OCI-LY1 (cell line): ENCODE measurements at regions not wholly inside any gene's neighbourhood (a gene's known extent, or its start where the extent isn't known, plus 50 kb on each side); places are given as distances from the start of the nearest gene placed in this dataset.

ENCODE experiments used
- H2AFZ ChIP-seq: fragments of 200-600 bp; sonication (generic), shearing (Covaris generic); 2 replicates; pipeline ENCODE4 v1.6.0; 2014; ENCODE audit warnings: antibody characterized with exemption, mild to moderate bottlenecking, low read length
- H3F3A ChIP-seq: fragments of 200-600 bp; sonication (generic), shearing (Covaris generic); 2 replicates; pipeline ENCODE4 v1.6.0; 2014; ENCODE audit warnings: mild to moderate bottlenecking, antibody characterized with exemption, low read length, moderate library complexity; ENCODE audit not compliant: insufficient read depth
- H3K27ac ChIP-seq: fragments of 200-600 bp; sonication (generic); 2 replicates; pipeline ENCODE4 v1.5.1; 2014; ENCODE audit warnings: low read length, mixed run types, mild to moderate bottlenecking, low read depth; ENCODE audit not compliant: poor library complexity, severe bottlenecking
- H3K27me3 ChIP-seq: fragments of 200-600 bp; sonication (generic); 2 replicates; pipeline ENCODE4 v1.6.0; 2014; ENCODE audit warnings: antibody characterized with exemption, mild to moderate bottlenecking, low read length, moderate library complexity; ENCODE audit not compliant: insufficient read depth
- H3K36me3 ChIP-seq: fragments of 200-600 bp; sonication (generic); 2 replicates; pipeline ENCODE4 v1.6.1; 2014; ENCODE audit warnings: mild to moderate bottlenecking, antibody characterized with exemption, low read length, moderate library complexity, mixed read lengths; ENCODE audit not compliant: insufficient read depth
- H3K4me1 ChIP-seq: fragments of 200-600 bp; sonication (generic); 2 replicates; pipeline ENCODE4 v1.5.1; 2014; ENCODE audit warnings: mild to moderate bottlenecking, low read length, moderate library complexity; ENCODE audit not compliant: insufficient read depth, severe bottlenecking
- H3K4me2 ChIP-seq: fragments of 200-600 bp; sonication (generic), shearing (Covaris generic); 2 replicates; pipeline ENCODE4 v1.6.1; 2014; ENCODE audit warnings: low read length
- H3K4me3 ChIP-seq: fragments of 200-600 bp; sonication (generic); 2 replicates; pipeline ENCODE4 v1.5.1; 2014; ENCODE audit warnings: low read length, low read depth, mild to moderate bottlenecking, mixed read lengths; ENCODE audit not compliant: poor library complexity, severe bottlenecking
- H3K79me2 ChIP-seq: fragments of 200-600 bp; shearing (Covaris generic); 2 replicates; pipeline ENCODE4 v1.6.1; 2016; ENCODE audit warnings: mixed run types, low read length, mixed read lengths; ENCODE audit not compliant: insufficient read depth
- H3K9ac ChIP-seq: fragments of 200-600 bp; sonication (generic), shearing (Covaris generic); 2 replicates; pipeline ENCODE4 v1.6.1; 2014; ENCODE audit warnings: mild to moderate bottlenecking, low read length, mixed read lengths
- H3K9me2 ChIP-seq: fragments of 200-600 bp; sonication (generic), shearing (Covaris generic); 2 replicates; pipeline ENCODE4 v1.6.1; 2014; ENCODE audit warnings: low read depth, mild to moderate bottlenecking, low read length, mixed read lengths
- H3K9me3 ChIP-seq: fragments of 200-600 bp; shearing (Covaris generic); 2 replicates; pipeline ENCODE4 v1.6.1; 2014; ENCODE audit warnings: low read length, mixed read lengths
- H4K20me1 ChIP-seq: fragments of 200-600 bp; sonication (generic), shearing (Covaris generic); 2 replicates; pipeline ENCODE4 v1.6.0; 2016; ENCODE audit warnings: mild to moderate bottlenecking, low read length; ENCODE audit not compliant: insufficient read depth
- EZH2 ChIP-seq: fragments of 200-600 bp; sonication (generic), shearing (Covaris generic); IDR thresholded peaks from 2 replicates; pipeline ENCODE4 v1.8.0; 2017; ENCODE audit warnings: borderline replicate concordance, mixed run types, mild to moderate bottlenecking, antibody characterized with exemption, low read length, moderate library complexity, mixed read lengths
- TF ChIP-seq, protein P1 (sequence below): fragments of 200-600 bp; sonication (generic), shearing (Covaris generic); IDR thresholded peaks from 2 replicates; pipeline ENCODE4 v1.5.1; 2017; ENCODE audit warnings: mild to moderate bottlenecking, antibody characterized with exemption, low read length, moderate library complexity, mixed read lengths

DNA sequence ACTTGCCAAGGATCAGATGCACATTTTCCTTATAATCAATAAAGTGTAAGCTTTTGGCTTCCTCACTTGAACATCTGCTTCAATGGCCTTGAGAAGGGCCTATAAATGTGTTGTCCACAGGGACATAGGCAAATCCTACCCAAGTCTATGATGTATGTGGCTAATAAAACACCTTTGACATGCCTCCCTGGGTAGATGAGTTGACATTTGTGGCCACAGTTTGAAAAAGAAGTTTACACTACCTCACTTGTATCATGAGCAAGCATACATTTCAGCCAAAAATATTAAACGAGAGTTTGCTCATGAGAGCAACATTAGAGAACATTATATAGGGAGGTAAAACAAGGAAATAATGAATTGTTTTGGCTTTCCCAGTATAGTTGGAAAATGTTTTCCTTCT is 1067.7 kb downstream of the C4orf33 start:
- H3K36me3 ChIP-seq: no peaks in the 10 kb centered on the region
- no peak overlapping the region for H3K9ac ChIP-seq
- H3K9me3 ChIP-seq: no peaks in the 10 kb centered on the region
- TF ChIP-seq, protein P1, sequence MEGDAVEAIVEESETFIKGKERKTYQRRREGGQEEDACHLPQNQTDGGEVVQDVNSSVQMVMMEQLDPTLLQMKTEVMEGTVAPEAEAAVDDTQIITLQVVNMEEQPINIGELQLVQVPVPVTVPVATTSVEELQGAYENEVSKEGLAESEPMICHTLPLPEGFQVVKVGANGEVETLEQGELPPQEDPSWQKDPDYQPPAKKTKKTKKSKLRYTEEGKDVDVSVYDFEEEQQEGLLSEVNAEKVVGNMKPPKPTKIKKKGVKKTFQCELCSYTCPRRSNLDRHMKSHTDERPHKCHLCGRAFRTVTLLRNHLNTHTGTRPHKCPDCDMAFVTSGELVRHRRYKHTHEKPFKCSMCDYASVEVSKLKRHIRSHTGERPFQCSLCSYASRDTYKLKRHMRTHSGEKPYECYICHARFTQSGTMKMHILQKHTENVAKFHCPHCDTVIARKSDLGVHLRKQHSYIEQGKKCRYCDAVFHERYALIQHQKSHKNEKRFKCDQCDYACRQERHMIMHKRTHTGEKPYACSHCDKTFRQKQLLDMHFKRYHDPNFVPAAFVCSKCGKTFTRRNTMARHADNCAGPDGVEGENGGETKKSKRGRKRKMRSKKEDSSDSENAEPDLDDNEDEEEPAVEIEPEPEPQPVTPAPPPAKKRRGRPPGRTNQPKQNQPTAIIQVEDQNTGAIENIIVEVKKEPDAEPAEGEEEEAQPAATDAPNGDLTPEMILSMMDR: no peak
- TF ChIP-seq EZH2: no peak
- no peak overlapping the region for H3K4me3 ChIP-seq
- no peaks in the 10 kb centered on the region for H3K79me2 ChIP-seq
- H3K9me2 ChIP-seq: no peaks in the 10 kb centered on the region
- no peaks in the 10 kb centered on the region for H4K20me1 ChIP-seq
- no peaks in the 10 kb centered on the region for H3K4me1 ChIP-seq
- H3K27me3 ChIP-seq: no peaks in the 10 kb centered on the region
- no peak overlapping the region for H3K4me2 ChIP-seq
- H2AFZ ChIP-seq: no peak overlapping the region
- no peak overlapping the region for H3K27ac ChIP-seq
- H3F3A ChIP-seq: no peaks in the 10 kb centered on the region

DNA sequence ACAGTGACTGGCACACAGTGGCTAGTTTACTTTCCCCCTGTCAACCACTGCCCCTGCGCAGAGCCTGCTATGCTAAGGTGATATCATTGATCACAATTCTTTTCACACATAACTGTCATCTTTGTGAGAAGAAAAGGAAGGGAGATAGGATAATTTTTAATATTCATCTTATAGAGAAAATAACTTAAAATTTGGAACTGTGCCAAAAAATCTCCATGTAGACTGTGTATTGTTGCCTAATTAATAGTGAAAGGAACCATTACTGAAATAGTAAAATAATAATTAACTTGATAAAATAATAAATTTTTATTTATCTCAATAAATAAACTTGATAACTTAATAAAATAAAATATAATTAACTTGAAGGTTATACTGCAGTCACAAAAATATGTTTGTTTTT is 1069.4 kb downstream of the C4orf33 start:
- Histone ChIP-seq H2AFZ (no peak overlapping the region), H3F3A (no peaks in the 10 kb centered on the region), H3K4me1 (no peaks in the 10 kb centered on the region), H3K4me2 (no peak overlapping the region), H3K9me3 (no peaks in the 10 kb centered on the region), H3K27me3 (no peaks in the 10 kb centered on the region), H3K9me2 (no peaks in the 10 kb centered on the region), H3K4me3 (no peak overlapping the region), H3K27ac (no peak overlapping the region), H4K20me1 (no peaks in the 10 kb centered on the region), H3K79me2 (no peaks in the 10 kb centered on the region), H3K9ac (no peak overlapping the region), H3K36me3 (no peaks in the 10 kb centered on the region)
- TF ChIP-seq, protein P1: no peak
- no peak for TF ChIP-seq EZH2

DNA sequence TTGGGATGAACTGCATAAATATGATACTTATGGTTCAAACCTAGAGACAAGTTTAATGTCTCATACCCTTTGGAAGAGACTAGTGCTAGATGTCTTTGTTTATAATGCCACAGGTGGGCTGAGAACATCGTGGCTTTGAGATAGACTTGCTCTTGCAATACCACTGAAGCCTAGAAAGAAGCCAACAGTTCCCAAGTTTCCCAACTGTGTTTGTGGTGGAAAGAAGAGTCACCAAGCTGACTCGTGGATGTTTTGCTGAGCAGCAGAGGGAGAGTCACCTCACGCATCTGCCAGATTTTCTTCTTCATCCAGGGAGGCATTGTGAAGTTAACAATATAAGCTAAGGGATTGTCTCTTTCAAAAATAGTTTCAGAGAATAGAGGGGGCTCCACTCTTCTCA is 1076.2 kb downstream of the C4orf33 start:
- no peaks in the 10 kb centered on the region for H3K9me2 ChIP-seq
- no peaks in the 10 kb centered on the region for H3K36me3 ChIP-seq
- no peaks in the 10 kb centered on the region for H3K27me3 ChIP-seq
- H3K79me2 ChIP-seq: no peaks in the 10 kb centered on the region
- no peaks in the 10 kb centered on the region; the same call in 1 of the 2 replicates for H3F3A ChIP-seq
- no peak overlapping the region for H3K4me3 ChIP-seq
- no peaks in the 10 kb centered on the region for H3K9me3 ChIP-seq
- no peak overlapping the region for H3K9ac ChIP-seq
- no peaks in the 10 kb centered on the region for H4K20me1 ChIP-seq
- H3K4me2 ChIP-seq: no peak overlapping the region
- no peak overlapping the region for H3K27ac ChIP-seq
- no peak overlapping the region for H2AFZ ChIP-seq
- TF ChIP-seq, protein P1: no peak
- TF ChIP-seq EZH2: no peak
- no peaks in the 10 kb centered on the region for H3K4me1 ChIP-seq
